WTC11 (cell line): ENCODE measurements at regions not wholly inside any gene's neighbourhood (a gene's known extent, or its start where the extent isn't known, plus 50 kb on each side); places are given as distances from the start of the nearest gene placed in this dataset.

Experiments
- ATAC-seq: fragments of 200-7000 bp; cut with Tn5 transposase; 2 replicates; pipeline ENCODE4 v1.10.0; 2021; ENCODE audit warnings: mild to moderate bottlenecking, moderate library complexity
- CTCF ChIA-PET: fragments of 300-600 bp; sonication (Branson Sonifier 250); formaldehyde crosslinking; loops from one replicate; lab custom pipeline; 2021; ENCODE audit warnings: antibody characterized with exemption; lab: Charles Lee
- POLR2A ChIA-PET: fragments of 350-600 bp; sonication (Branson Sonifier 250); formaldehyde crosslinking; loops from one replicate; lab custom pipeline; 2021; ENCODE audit warnings: antibody characterized with exemption; lab: Charles Lee
- DNase-seq: peaks from one replicate; pipeline ENCODE4 v3.0.0; 2021; ENCODE audit warnings: low spot score
- H3K27ac Mint-ChIP-seq: 2 replicates; pipeline ENCODE4 v1.8.0; 2021; ENCODE audit warnings: mixed read lengths
- H3K27me3 Mint-ChIP-seq: 2 replicates; pipeline ENCODE4 v1.8.0; 2021; ENCODE audit warnings: low read depth, mild to moderate bottlenecking, moderate library complexity, mixed read lengths
- H3K36me3 Mint-ChIP-seq: 2 replicates; pipeline ENCODE4 v1.8.0; 2021; ENCODE audit warnings: mixed read lengths
- H3K4me1 Mint-ChIP-seq: 2 replicates; pipeline ENCODE4 v1.8.0; 2022; ENCODE audit warnings: mixed read lengths
- H3K4me3 Mint-ChIP-seq: 2 replicates; pipeline ENCODE4 v1.8.0; 2021; ENCODE audit warnings: mild to moderate bottlenecking, moderate library complexity, mixed read lengths
- H3K9me3 Mint-ChIP-seq: 2 replicates; pipeline ENCODE4 v1.8.0; 2021; ENCODE audit warnings: mixed read lengths
- CREB1 ChIP-seq: sonication (generic); formaldehyde crosslinking; IDR thresholded peaks from 2 replicates; pipeline ENCODE4 v1.8.0; 2023; ENCODE audit warnings: mild to moderate bottlenecking, missing genetic modification reagents
- FOXJ3 ChIP-seq: sonication (generic); formaldehyde crosslinking; IDR thresholded peaks from 2 replicates; pipeline ENCODE4 v1.9.0; 2021; ENCODE audit warnings: missing genetic modification reagents, mild to moderate bottlenecking, borderline replicate concordance
- FOXP1 ChIP-seq: sonication (generic); formaldehyde crosslinking; IDR thresholded peaks from 2 replicates; pipeline ENCODE4 v1.8.0; 2022; ENCODE audit warnings: missing genetic modification reagents, mild to moderate bottlenecking, moderate library complexity, borderline replicate concordance
- GTF2I ChIP-seq: fragments of 250-450 bp; sonication (Bioruptor Pico); conservative IDR thresholded peaks from 2 replicates; pipeline ENCODE4 v1.4.0; 2021; ENCODE audit warnings: mild to moderate bottlenecking
- IRF2 ChIP-seq: sonication (generic); formaldehyde crosslinking; IDR thresholded peaks from 2 replicates; pipeline ENCODE4 v1.8.0; 2022; ENCODE audit warnings: low read depth, missing genetic modification reagents, borderline replicate concordance
- JAZF1 ChIP-seq: fragments of 250-450 bp; sonication (Bioruptor Pico); IDR thresholded peaks from 2 replicates; pipeline ENCODE4 v1.9.0; 2021; ENCODE audit warnings: moderate library complexity, mild to moderate bottlenecking, inconsistent platforms
- PRRX2 ChIP-seq: fragments of 250-450 bp; sonication (Bioruptor Pico); IDR thresholded peaks from 2 replicates; pipeline ENCODE4 v1.8.0; 2021; ENCODE audit warnings: mild to moderate bottlenecking
- RORB ChIP-seq: fragments of 250-450 bp; sonication (Bioruptor Pico); IDR thresholded peaks from 2 replicates; pipeline ENCODE4 v1.9.0; 2021; ENCODE audit warnings: mild to moderate bottlenecking
- SMAD4 ChIP-seq: sonication (generic); formaldehyde crosslinking; IDR thresholded peaks from 2 replicates; pipeline ENCODE4 v1.8.0; 2022; ENCODE audit warnings: mild to moderate bottlenecking, missing genetic modification reagents
- ZNF121 ChIP-seq: sonication (generic); formaldehyde crosslinking; IDR thresholded peaks from 2 replicates; pipeline ENCODE4 v1.8.0; 2023; ENCODE audit warnings: missing genetic modification reagents
- ZNF671 ChIP-seq: fragments of 250-450 bp; sonication (Bioruptor Pico); IDR thresholded peaks from 2 replicates; pipeline ENCODE4 v1.8.0; 2021; ENCODE audit warnings: mild to moderate bottlenecking
- TF ChIP-seq, protein P1 (sequence below): sonication (generic); formaldehyde crosslinking; IDR thresholded peaks from 2 replicates; pipeline ENCODE4 v1.8.1; 2023; ENCODE audit warnings: mild to moderate bottlenecking, missing genetic modification reagents
- TF ChIP-seq, protein P2 (sequence below): fragments of 200-600 bp; IDR thresholded peaks from 2 replicates; pipeline ENCODE4 v1.8.0; 2022; ENCODE audit warnings: antibody characterized with exemption
- TF ChIP-seq, protein P3 (sequence below): sonication (generic); formaldehyde crosslinking; IDR thresholded peaks from 2 replicates; pipeline ENCODE4 v1.8.1; 2023; ENCODE audit warnings: mild to moderate bottlenecking, missing genetic modification reagents, moderate library complexity
- TF ChIP-seq, protein P4 (sequence below): sonication (generic); formaldehyde crosslinking; IDR thresholded peaks from 2 replicates; pipeline ENCODE4 v1.8.1; 2023; ENCODE audit warnings: mild to moderate bottlenecking, moderate library complexity, missing genetic modification reagents
- TF ChIP-seq, protein P5 (sequence below): fragments of 250-450 bp; sonication (Bioruptor Pico); IDR thresholded peaks from 2 replicates; pipeline ENCODE4 v1.9.0; 2021; ENCODE audit warnings: mild to moderate bottlenecking
- TF ChIP-seq, protein P6 (sequence below): sonication (generic); formaldehyde crosslinking; IDR thresholded peaks from 2 replicates; pipeline ENCODE4 v1.8.0; 2022; ENCODE audit warnings: mild to moderate bottlenecking, missing genetic modification reagents
- TF ChIP-seq, protein P7 (sequence below): sonication (generic); formaldehyde crosslinking; IDR thresholded peaks from 2 replicates; pipeline ENCODE4 v1.8.1; 2022; ENCODE audit warnings: low read depth, mild to moderate bottlenecking, moderate library complexity, missing genetic modification reagents, borderline replicate concordance

DNA sequence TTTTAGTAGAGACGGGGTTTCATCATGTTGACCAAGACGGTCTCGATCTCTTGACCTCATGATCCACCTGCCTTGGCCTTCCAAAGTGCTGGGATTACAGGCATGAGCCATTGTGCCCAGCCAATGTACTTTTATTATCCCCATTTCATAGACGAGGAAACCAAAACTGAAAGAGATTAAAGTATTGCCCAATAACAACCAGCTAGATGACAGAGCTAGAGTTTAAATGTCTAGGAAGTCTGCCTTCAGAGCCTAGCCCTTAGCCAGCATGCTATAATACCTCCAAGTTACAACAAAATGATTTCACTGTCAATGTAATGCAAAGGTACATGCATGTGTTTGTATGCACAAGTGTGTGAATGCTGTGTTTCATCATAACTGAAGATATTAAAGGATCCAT is 389.4 kb upstream of the RBMS3 start:
- no peak for ATAC-seq
- TF ChIP-seq, protein P1, sequence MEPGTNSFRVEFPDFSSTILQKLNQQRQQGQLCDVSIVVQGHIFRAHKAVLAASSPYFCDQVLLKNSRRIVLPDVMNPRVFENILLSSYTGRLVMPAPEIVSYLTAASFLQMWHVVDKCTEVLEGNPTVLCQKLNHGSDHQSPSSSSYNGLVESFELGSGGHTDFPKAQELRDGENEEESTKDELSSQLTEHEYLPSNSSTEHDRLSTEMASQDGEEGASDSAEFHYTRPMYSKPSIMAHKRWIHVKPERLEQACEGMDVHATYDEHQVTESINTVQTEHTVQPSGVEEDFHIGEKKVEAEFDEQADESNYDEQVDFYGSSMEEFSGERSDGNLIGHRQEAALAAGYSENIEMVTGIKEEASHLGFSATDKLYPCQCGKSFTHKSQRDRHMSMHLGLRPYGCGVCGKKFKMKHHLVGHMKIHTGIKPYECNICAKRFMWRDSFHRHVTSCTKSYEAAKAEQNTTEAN = no peak
- TF ChIP-seq RORB (CRISPR knock-in tag) (no peak), JAZF1 (CRISPR knock-in tag) (no peak), FOXJ3 (no peak), PRRX2 (CRISPR knock-in tag) (no peak), ZNF671 (CRISPR knock-in tag) (no peak), FOXP1 (CRISPR knock-in tag) (no peak), CREB1 (no peak), GTF2I (CRISPR knock-in tag) (no peak), ZNF121 (CRISPR knock-in tag) (no peak), IRF2 (CRISPR knock-in tag) (no peak), SMAD4 (CRISPR knock-in tag) (no peak)
- TF ChIP-seq, protein P2, sequence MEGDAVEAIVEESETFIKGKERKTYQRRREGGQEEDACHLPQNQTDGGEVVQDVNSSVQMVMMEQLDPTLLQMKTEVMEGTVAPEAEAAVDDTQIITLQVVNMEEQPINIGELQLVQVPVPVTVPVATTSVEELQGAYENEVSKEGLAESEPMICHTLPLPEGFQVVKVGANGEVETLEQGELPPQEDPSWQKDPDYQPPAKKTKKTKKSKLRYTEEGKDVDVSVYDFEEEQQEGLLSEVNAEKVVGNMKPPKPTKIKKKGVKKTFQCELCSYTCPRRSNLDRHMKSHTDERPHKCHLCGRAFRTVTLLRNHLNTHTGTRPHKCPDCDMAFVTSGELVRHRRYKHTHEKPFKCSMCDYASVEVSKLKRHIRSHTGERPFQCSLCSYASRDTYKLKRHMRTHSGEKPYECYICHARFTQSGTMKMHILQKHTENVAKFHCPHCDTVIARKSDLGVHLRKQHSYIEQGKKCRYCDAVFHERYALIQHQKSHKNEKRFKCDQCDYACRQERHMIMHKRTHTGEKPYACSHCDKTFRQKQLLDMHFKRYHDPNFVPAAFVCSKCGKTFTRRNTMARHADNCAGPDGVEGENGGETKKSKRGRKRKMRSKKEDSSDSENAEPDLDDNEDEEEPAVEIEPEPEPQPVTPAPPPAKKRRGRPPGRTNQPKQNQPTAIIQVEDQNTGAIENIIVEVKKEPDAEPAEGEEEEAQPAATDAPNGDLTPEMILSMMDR = no peak
- TF ChIP-seq, protein P3, sequence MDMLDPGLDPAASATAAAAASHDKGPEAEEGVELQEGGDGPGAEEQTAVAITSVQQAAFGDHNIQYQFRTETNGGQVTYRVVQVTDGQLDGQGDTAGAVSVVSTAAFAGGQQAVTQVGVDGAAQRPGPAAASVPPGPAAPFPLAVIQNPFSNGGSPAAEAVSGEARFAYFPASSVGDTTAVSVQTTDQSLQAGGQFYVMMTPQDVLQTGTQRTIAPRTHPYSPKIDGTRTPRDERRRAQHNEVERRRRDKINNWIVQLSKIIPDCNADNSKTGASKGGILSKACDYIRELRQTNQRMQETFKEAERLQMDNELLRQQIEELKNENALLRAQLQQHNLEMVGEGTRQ (CRISPR knock-in tag) = no peak
- TF ChIP-seq, protein P4, sequence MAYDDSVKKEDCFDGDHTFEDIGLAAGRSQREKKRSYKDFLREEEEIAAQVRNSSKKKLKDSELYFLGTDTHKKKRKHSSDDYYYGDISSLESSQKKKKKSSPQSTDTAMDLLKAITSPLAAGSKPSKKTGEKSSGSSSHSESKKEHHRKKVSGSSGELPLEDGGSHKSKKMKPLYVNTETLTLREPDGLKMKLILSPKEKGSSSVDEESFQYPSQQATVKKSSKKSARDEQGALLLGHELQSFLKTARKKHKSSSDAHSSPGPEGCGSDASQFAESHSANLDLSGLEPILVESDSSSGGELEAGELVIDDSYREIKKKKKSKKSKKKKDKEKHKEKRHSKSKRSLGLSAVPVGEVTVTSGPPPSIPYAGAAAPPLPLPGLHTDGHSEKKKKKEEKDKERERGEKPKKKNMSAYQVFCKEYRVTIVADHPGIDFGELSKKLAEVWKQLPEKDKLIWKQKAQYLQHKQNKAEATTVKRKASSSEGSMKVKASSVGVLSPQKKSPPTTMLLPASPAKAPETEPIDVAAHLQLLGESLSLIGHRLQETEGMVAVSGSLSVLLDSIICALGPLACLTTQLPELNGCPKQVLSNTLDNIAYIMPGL = no peak
- TF ChIP-seq, protein P5, sequence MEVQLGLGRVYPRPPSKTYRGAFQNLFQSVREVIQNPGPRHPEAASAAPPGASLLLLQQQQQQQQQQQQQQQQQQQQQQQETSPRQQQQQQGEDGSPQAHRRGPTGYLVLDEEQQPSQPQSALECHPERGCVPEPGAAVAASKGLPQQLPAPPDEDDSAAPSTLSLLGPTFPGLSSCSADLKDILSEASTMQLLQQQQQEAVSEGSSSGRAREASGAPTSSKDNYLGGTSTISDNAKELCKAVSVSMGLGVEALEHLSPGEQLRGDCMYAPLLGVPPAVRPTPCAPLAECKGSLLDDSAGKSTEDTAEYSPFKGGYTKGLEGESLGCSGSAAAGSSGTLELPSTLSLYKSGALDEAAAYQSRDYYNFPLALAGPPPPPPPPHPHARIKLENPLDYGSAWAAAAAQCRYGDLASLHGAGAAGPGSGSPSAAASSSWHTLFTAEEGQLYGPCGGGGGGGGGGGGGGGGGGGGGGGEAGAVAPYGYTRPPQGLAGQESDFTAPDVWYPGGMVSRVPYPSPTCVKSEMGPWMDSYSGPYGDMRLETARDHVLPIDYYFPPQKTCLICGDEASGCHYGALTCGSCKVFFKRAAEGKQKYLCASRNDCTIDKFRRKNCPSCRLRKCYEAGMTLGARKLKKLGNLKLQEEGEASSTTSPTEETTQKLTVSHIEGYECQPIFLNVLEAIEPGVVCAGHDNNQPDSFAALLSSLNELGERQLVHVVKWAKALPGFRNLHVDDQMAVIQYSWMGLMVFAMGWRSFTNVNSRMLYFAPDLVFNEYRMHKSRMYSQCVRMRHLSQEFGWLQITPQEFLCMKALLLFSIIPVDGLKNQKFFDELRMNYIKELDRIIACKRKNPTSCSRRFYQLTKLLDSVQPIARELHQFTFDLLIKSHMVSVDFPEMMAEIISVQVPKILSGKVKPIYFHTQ (CRISPR knock-in tag) = no peak
- TF ChIP-seq, protein P6, sequence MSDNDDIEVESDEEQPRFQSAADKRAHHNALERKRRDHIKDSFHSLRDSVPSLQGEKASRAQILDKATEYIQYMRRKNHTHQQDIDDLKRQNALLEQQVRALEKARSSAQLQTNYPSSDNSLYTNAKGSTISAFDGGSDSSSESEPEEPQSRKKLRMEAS (CRISPR knock-in tag) = no peak
- TF ChIP-seq, protein P7, sequence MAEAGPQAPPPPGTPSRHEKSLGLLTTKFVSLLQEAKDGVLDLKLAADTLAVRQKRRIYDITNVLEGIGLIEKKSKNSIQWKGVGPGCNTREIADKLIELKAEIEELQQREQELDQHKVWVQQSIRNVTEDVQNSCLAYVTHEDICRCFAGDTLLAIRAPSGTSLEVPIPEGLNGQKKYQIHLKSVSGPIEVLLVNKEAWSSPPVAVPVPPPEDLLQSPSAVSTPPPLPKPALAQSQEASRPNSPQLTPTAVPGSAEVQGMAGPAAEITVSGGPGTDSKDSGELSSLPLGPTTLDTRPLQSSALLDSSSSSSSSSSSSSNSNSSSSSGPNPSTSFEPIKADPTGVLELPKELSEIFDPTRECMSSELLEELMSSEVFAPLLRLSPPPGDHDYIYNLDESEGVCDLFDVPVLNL (CRISPR knock-in tag) = no peak
- TF ChIP-seq, all 79 proteins: peak for 0
- Mint-ChIP-seq H3K36me3 (no peaks in the 10 kb centered on the region), H3K27ac (no peak overlapping the region), H3K4me1 (no peaks in the 10 kb centered on the region), H3K4me3 (no peak overlapping the region), H3K9me3 (peaks cover 2% of the 10 kb centered on the region), H3K27me3 (no peaks in the 10 kb centered on the region)
- no peak for DNase-seq
- ChIA-PET CTCF (no interaction called here), POLR2A (no interaction called here)
